GM12878 (cell line): ENCODE measurements at regions not wholly inside any gene's neighbourhood (a gene's known extent, or its start where the extent isn't known, plus 50 kb on each side); places are given as distances from the start of the nearest gene placed in this dataset.

Experiments used
- CBX5 ChIP-seq: sonication (generic); IDR thresholded peaks from 2 replicates; pipeline ENCODE4 v1.6.1; 2016; ENCODE audit warnings: low read depth, moderate library complexity, mild to moderate bottlenecking, inconsistent platforms
- EED ChIP-seq: sonication (generic); IDR thresholded peaks from 2 replicates; pipeline ENCODE4 v1.6.1; 2016; ENCODE audit warnings: antibody characterized with exemption, low read depth
- GATAD2B ChIP-seq: fragments of 450-650 bp; conservative IDR thresholded peaks from 2 replicates; pipeline ENCODE4 v1.6.1; 2017; ENCODE audit warnings: low read depth, mild to moderate bottlenecking, moderate library complexity
- IRF4 ChIP-seq: IDR thresholded peaks from 2 replicates; pipeline ENCODE4 v1.6.1; 2011; ENCODE audit warnings: low read depth, low read length
- NBN ChIP-seq: fragments of 450-650 bp; IDR thresholded peaks from 2 replicates; pipeline ENCODE4 v1.6.1; 2016
- NFYA ChIP-seq: IDR thresholded peaks from 2 replicates; pipeline ENCODE4 v1.6.1; 2011; ENCODE audit warnings: low read depth, mild to moderate bottlenecking, low read length, improper control_type of control experiment, borderline replicate concordance
- NFYB ChIP-seq: IDR thresholded peaks from 2 replicates; pipeline ENCODE4 v1.6.1; 2011; ENCODE audit warnings: low read depth, mild to moderate bottlenecking, low read length, improper control_type of control experiment, moderate library complexity; ENCODE audit not compliant: insufficient read depth
- NR2C1 ChIP-seq: fragments of 450-650 bp; IDR thresholded peaks from 2 replicates; pipeline ENCODE4 v1.6.1; 2017; ENCODE audit warnings: antibody characterized with exemption, mild to moderate bottlenecking, moderate library complexity
- POLR2A ChIP-seq: IDR thresholded peaks from 2 replicates; pipeline ENCODE4 v1.6.1; 2011; ENCODE audit warnings: low read depth, mild to moderate bottlenecking, low read length
- SMARCA5 ChIP-seq: fragments of 450-650 bp; IDR thresholded peaks from 2 replicates; pipeline ENCODE4 v1.6.1; 2017; ENCODE audit warnings: mild to moderate bottlenecking
- SMC3 ChIP-seq: IDR thresholded peaks from 2 replicates; pipeline ENCODE4 v1.6.1; 2011; ENCODE audit warnings: low read length, improper control_type of control experiment, borderline replicate concordance
- SPI1 ChIP-seq: IDR thresholded peaks from 2 replicates; pipeline ENCODE4 v1.6.1; 2011; ENCODE audit warnings: low read depth, mild to moderate bottlenecking, low read length, moderate library complexity, borderline replicate concordance; ENCODE audit not compliant: insufficient read depth
- STAT1 ChIP-seq: fragments of 450-650 bp; conservative IDR thresholded peaks from 2 replicates; pipeline ENCODE4 v1.6.1; 2014; ENCODE audit warnings: antibody characterized with exemption, mild to moderate bottlenecking
- ZNF24 ChIP-seq: fragments of 450-650 bp; IDR thresholded peaks from 2 replicates; pipeline ENCODE4 v1.6.1; 2017; ENCODE audit warnings: antibody characterized with exemption, mild to moderate bottlenecking
- TF ChIP-seq, protein P1 (sequence below): IDR thresholded peaks from 2 replicates; pipeline ENCODE4 v1.6.1; 2012; ENCODE audit warnings: low read depth, low read length, improper control_type of control experiment
- TF ChIP-seq, protein P2 (sequence below): fragments of 450-650 bp; IDR thresholded peaks from 2 replicates; pipeline ENCODE4 v1.6.1; 2017; ENCODE audit warnings: low read depth, mild to moderate bottlenecking, moderate library complexity

GRCh38 chr6:27687154-27688013 is 214.5 kb upstream of the ZNF184 start (continued):
- TF ChIP-seq STAT1 (no peak), SMC3 (peak; percentile 81; the same call in 1 of the 2 replicates), NBN (peak; percentile 20; the same call in 1 of the 2 replicates), NFYB (0 out of 2 replicates have a peak, but pooled peaks have one; percentile 8), CBX5 (no peak), IRF4 (0 out of 2 replicates have a peak, but pooled peaks have one; percentile 45), SMARCA5 (peak; percentile 95), EED (peak; percentile 80), NR2C1 (no peak), POLR2A (peak; percentile 48; the same call in 1 of the 2 replicates), SPI1 (peak; percentile 13; the same call in 1 of the 2 replicates), ZNF24 (no peak), GATAD2B (peak; percentile 77; the same call in 1 of the 2 replicates), NFYA (no peak)
- TF ChIP-seq, protein P1, sequence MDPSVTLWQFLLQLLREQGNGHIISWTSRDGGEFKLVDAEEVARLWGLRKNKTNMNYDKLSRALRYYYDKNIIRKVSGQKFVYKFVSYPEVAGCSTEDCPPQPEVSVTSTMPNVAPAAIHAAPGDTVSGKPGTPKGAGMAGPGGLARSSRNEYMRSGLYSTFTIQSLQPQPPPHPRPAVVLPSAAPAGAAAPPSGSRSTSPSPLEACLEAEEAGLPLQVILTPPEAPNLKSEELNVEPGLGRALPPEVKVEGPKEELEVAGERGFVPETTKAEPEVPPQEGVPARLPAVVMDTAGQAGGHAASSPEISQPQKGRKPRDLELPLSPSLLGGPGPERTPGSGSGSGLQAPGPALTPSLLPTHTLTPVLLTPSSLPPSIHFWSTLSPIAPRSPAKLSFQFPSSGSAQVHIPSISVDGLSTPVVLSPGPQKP, result no peak
- TF ChIP-seq, protein P2, sequence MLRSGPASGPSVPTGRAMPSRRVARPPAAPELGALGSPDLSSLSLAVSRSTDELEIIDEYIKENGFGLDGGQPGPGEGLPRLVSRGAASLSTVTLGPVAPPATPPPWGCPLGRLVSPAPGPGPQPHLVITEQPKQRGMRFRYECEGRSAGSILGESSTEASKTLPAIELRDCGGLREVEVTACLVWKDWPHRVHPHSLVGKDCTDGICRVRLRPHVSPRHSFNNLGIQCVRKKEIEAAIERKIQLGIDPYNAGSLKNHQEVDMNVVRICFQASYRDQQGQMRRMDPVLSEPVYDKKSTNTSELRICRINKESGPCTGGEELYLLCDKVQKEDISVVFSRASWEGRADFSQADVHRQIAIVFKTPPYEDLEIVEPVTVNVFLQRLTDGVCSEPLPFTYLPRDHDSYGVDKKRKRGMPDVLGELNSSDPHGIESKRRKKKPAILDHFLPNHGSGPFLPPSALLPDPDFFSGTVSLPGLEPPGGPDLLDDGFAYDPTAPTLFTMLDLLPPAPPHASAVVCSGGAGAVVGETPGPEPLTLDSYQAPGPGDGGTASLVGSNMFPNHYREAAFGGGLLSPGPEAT, result peak; percentile 72
